Activated CD4-positive, alpha-beta memory T cell treated with anti-CD3 and anti-CD28 coated beads, Interleukin-2, amount 10 ng/mL, durations not matched to agents 7 days and 5 days (primary cell): ENCODE measurements at regions not wholly inside any gene's neighbourhood (a gene's known extent, or its start where the extent isn't known, plus 50 kb on each side); places are given as distances from the start of the nearest gene placed in this dataset.
"Not testable (repeated sequence)": the region's sequence is repeated elsewhere in the genome, so short reads cannot be mapped to it uniquely, and the experiment has no call there.

Experiments used
- CTCF ChIA-PET: fragments of 350-600 bp; sonication (Branson Sonifier 250); formaldehyde crosslinking; loops from one replicate; lab custom pipeline; 2021; ENCODE audit warnings: antibody characterized with exemption, inconsistent platforms; lab: Charles Lee
- POLR2A ChIA-PET: fragments of 350-600 bp; sonication (Branson Sonifier 250); formaldehyde crosslinking; loops from one replicate; lab custom pipeline; 2021; ENCODE audit warnings: antibody characterized with exemption; lab: Charles Lee
- DNase-seq: peaks from one replicate; pipeline ENCODE4 v3.0.0-alpha.2; 2020
- H3K27ac Mint-ChIP-seq: one replicate; pipeline ENCODE4 v1.8.0; 2021; ENCODE audit warnings: mild to moderate bottlenecking, mixed read lengths
- H3K27me3 Mint-ChIP-seq: one replicate; pipeline ENCODE4 v1.8.0; 2021; ENCODE audit warnings: mixed read lengths
- H3K36me3 Mint-ChIP-seq: one replicate; pipeline ENCODE4 v1.8.0; 2021; ENCODE audit warnings: low read depth, mixed read lengths
- H3K4me1 Mint-ChIP-seq: one replicate; pipeline ENCODE4 v1.8.0; 2021; ENCODE audit warnings: mixed read lengths
- H3K4me3 Mint-ChIP-seq: one replicate; pipeline ENCODE4 v1.8.0; 2021; ENCODE audit warnings: mild to moderate bottlenecking, mixed read lengths
- H3K9me3 Mint-ChIP-seq: one replicate; pipeline ENCODE4 v1.8.0; 2021; ENCODE audit warnings: mixed read lengths

DNA sequence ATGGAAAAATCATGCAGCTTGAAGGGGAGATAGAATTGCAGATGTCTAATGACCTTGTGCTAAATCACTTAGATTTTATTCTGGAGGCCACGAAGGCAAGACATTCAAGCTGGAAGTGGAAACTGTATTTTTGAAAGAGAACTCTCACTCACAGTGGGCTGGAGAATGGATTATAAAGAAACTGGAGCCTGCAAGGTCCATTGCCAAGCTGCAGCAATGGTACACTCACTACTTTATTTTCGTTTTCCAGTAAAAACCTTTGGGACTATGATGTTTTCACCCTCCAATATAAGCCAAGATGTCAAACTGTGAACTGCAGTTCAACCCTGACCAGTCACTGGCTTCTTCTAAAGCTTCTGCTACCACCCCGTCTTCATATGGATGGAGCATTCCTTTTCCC is 62.0 kb downstream of the SKIDA1 start:
- no peaks in the 10 kb centered on the region for H3K36me3 Mint-ChIP-seq
- H3K4me1 Mint-ChIP-seq: no peaks in the 10 kb centered on the region
- peaks cover 1% of the 10 kb centered on the region for H3K27me3 Mint-ChIP-seq
- no peak for DNase-seq
- H3K27ac Mint-ChIP-seq: no peak overlapping the region
- ChIA-PET CTCF (no interaction called here), POLR2A (no interaction called here)
- no peaks in the 10 kb centered on the region for H3K9me3 Mint-ChIP-seq
- no peak overlapping the region for H3K4me3 Mint-ChIP-seq

DNA sequence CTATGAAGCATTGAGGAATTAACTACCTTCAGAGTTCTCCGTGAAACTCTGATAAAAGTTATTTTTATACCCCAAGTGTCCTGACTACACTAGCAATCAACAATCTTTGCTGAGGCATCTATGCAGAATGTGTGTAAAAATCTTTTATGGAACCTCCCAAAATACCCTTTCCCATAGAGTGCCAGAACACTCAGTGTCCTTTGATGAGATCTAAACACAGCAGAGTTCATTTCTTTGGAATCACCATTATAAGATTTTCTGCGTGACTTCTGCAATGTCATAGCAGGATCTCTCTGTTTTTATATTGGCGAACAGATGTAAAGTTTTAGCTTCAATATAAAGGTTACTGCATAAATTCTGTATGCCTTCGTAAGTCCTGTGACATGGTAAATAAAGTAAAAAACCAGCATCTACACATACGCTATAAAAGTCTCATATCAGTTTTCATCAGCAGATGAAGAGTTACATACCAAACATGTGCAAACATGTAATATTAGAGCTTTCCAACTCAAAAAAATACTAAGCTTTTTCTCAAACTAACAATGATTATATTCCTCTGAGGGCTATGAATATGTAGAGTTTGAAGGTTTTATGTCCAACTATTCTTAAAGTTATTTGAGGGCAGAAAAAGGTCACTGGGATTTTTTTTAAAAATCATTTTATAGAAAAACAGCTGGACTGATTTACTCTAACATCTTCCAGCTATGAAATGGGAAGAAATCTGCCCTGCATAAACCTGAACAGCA is 67.2 kb downstream of the SKIDA1 start:
- DNase-seq: no peak
- ChIA-PET CTCF (no interaction called here), POLR2A (no interaction called here)
- Mint-ChIP-seq H3K4me3 (no peak overlapping the region), H3K4me1 (no peaks in the 10 kb centered on the region), H3K27me3 (peaks cover 5% of the 10 kb centered on the region), H3K36me3 (no peaks in the 10 kb centered on the region), H3K9me3 (no peaks in the 10 kb centered on the region), H3K27ac (no peak overlapping the region)

DNA sequence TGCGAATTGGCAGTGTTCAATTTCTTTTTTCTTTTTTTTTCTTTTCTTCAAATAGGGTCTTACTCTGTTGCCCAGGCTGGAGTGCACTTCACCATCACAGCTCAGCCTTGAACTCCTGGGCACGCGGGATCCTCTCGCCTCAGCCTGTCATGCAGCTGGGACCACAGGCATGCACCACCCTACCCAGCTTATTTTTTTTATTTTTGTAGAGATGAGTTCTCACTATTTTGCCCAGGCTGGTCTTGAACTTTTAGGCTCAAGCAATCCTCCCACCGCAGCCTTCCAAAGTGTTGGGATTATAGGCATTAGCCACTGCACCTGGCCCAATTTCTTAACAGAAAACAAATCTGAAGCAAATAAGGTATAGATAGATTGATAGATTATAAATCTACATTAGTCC is 69.3 kb downstream of the SKIDA1 start:
- ChIA-PET CTCF (no interaction called here), POLR2A (no interaction called here)
- DNase-seq: no peak
- no peaks in the 10 kb centered on the region for H3K36me3 Mint-ChIP-seq
- peaks cover 7% of the 10 kb centered on the region for H3K27me3 Mint-ChIP-seq
- H3K4me3 Mint-ChIP-seq: no peak overlapping the region
- no peaks in the 10 kb centered on the region for H3K4me1 Mint-ChIP-seq
- no peaks in the 10 kb centered on the region for H3K9me3 Mint-ChIP-seq
- H3K27ac Mint-ChIP-seq: no peak overlapping the region

DNA sequence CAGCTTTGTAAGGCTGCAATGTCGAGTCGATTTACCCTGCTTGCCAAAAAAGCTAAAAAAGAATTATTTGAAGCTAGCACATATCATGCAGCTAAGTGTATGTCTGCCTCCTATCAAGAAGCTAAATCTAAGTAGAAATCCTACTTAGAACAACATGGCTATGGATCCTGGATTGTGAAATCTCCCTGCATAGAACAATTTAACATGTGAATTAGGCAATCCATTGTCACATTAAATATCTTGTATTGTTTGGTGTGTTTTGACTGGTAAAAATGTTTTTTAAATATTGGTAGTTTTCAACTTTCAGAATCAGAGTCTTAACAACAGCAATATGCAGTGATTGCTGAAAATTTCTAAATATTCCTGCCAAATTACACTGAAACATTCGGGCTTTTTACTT is 73.3 kb downstream of the SKIDA1 start:
- H3K4me1 Mint-ChIP-seq: no peaks in the 10 kb centered on the region
- H3K36me3 Mint-ChIP-seq: no peaks in the 10 kb centered on the region
- CTCF ChIA-PET: no interaction called here
- no peak overlapping the region for H3K4me3 Mint-ChIP-seq
- H3K27ac Mint-ChIP-seq: no peak overlapping the region
- POLR2A ChIA-PET: no interaction called here
- no peaks in the 10 kb centered on the region for H3K9me3 Mint-ChIP-seq
- peaks cover 7% of the 10 kb centered on the region for H3K27me3 Mint-ChIP-seq
- DNase-seq: no peak

DNA sequence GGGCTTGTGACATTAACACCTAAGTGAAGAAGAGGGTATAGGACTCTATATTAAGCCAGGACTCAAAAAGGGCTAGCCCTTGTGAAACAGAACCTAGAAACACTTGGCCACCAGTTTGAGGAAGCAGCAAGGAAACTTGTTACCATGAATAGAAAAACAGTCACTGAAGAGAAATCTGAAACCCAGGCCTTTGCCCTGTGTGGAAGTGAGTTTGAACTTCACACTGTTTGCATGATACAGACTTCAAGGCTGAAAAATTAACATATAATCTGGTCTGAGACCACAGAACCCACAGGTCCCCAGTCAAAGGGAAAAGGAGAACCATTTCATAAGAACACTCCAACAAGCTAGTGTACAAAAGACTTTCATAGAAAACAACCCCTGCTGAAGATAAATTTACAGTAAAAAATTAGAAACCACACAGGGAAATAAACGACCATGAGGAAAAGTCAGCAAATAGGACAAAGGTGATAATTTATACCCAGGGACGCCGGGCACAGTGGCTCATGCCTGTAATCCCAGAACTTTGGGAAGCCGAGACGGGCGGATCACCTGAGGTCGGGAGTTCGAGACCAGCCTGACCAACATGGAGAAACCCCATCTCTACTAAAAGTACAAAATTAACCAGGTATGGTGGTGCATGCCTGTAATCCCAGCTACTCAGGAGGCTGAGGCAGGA is 76.1 kb downstream of the SKIDA1 start:
- ChIA-PET POLR2A (no interaction called here), CTCF (no interaction called here)
- no peaks in the 10 kb centered on the region for H3K9me3 Mint-ChIP-seq
- H3K36me3 Mint-ChIP-seq: no peaks in the 10 kb centered on the region
- no peaks in the 10 kb centered on the region for H3K4me1 Mint-ChIP-seq
- no peak overlapping the region for H3K4me3 Mint-ChIP-seq
- no peak for DNase-seq
- H3K27ac Mint-ChIP-seq: no peak overlapping the region
- peaks cover 3% of the 10 kb centered on the region for H3K27me3 Mint-ChIP-seq

DNA sequence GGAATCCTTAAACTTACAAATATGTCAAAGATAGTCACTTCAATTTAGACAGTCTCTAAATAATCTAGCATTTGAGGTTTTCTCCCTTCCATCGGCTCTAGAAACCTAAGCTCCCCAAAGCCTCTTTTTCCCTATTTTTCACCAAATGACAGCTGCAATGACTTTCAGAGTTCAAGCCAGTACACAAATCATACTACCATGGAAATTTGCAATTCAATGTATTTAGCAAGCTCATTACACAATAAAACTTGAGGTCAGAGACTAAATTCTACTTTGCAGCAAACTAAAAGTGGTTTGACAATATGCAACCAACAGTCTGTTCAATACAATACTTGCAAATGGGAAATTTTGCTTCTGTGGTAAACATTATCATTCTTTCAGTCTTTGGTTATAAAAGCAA is 80.3 kb downstream of the SKIDA1 start:
- no peaks in the 10 kb centered on the region for H3K9me3 Mint-ChIP-seq
- no peak overlapping the region for H3K4me3 Mint-ChIP-seq
- H3K4me1 Mint-ChIP-seq: no peaks in the 10 kb centered on the region
- ChIA-PET CTCF (no interaction called here), POLR2A (no interaction called here)
- no peak for DNase-seq
- no peaks in the 10 kb centered on the region for H3K27me3 Mint-ChIP-seq
- no peaks in the 10 kb centered on the region for H3K36me3 Mint-ChIP-seq
- H3K27ac Mint-ChIP-seq: no peak overlapping the region

DNA sequence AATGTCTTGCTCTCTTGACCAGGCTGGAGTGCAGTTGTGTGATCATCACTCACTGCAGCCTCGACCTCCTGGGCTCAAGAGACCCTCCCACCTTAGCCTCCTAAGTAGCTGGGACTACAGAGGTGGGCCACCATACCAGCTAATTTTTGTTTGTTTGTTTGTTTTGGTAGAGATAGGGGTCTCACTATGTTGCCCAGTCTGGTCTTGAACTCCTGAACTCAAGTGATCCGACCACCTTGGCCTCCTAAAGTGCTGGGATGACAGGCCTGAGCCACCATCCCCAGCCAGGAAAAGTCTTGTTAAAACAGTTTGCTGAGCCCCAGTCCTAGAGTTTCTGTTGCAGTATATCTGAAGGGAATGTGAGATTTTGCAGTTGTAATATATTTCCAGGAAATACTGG is 83.9 kb downstream of the SKIDA1 start:
- no peak overlapping the region for H3K27ac Mint-ChIP-seq
- H3K27me3 Mint-ChIP-seq: no peaks in the 10 kb centered on the region
- H3K4me1 Mint-ChIP-seq: no peaks in the 10 kb centered on the region
- DNase-seq: no peak
- H3K36me3 Mint-ChIP-seq: no peaks in the 10 kb centered on the region
- POLR2A ChIA-PET: no interaction called here
- no peak overlapping the region for H3K4me3 Mint-ChIP-seq
- H3K9me3 Mint-ChIP-seq: no peaks in the 10 kb centered on the region
- CTCF ChIA-PET: no interaction called here

DNA sequence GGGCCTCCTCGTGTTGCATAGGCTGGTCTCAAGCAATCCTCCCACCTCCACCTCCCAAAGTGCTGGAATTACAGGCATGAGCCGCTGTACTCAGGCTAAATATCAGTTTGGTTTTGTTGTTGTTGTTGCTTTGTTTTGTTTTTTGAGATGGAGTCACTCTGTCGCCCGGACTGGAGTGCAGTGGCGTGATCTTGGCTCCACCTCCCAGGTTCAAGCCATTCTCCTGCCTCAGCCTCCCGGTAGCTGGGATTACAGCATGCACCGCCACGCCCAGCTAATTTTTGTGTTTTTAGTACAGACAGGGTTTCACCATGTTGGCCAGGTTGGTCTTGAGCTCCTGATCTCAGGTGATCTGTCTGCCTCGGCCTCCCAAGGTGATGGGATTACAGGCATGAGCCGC is 86.6 kb downstream of the SKIDA1 start:
- H3K27me3 Mint-ChIP-seq, H3K36me3 Mint-ChIP-seq, POLR2A ChIA-PET, H3K9me3 Mint-ChIP-seq, CTCF ChIA-PET, H3K27ac Mint-ChIP-seq, H3K4me3 Mint-ChIP-seq, H3K4me1 Mint-ChIP-seq, DNase-seq: not testable (repeated sequence)

DNA sequence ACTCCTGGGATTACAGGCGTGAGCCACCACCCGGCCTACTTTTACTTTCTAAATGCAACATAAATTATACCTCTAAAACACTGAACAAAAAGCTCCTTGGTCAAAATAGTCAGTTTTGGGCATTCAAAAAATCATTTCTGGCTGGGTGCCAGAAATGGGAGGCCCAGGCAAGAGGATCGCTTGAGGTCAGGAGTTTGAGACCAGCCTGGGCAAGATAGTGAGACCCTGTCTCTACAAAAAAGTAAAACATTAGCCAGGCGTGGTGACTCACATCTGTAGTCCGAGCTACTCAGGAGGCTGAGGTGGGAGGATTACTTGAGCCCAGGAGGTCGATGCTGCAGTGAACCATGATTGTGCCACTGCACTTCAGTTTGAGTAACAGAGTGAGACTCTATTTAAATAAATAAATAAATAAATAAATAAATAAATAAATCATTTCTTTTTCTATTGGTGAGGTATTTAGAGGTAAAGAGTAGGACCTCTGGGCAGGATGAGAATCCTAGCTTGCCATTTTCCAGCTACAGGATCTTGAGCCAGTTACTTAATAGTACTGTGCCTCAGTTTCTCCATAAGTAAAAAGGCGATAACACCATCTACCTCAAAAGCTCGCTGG is 87.6 kb downstream of the SKIDA1 start:
- Mint-ChIP-seq H3K4me3 (no peak overlapping the region), H3K4me1 (no peaks in the 10 kb centered on the region), H3K27me3 (no peaks in the 10 kb centered on the region), H3K36me3 (no peaks in the 10 kb centered on the region), H3K27ac (no peak overlapping the region), H3K9me3 (no peaks in the 10 kb centered on the region)
- ChIA-PET POLR2A (no interaction called here), CTCF (no interaction called here)
- DNase-seq: no peak

DNA sequence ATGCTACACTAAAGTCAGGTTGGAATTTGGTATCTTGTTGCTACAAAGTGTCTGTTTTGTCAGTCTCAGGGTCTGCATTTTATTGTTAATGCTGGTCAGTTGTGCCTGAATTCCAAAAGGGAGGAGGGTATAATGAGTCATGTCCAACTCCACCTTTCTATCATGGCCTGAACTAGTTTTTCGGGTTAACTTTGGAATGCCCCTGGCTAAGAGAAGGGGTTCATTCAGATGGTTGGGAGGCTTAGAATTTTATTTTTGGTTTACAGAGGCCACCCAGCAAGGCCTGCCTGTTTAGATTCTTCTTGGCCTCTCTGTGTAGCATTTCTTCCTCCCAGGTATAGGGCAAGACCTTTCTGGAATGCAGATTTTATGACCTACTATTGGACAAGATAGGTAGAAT is 93.2 kb downstream of the SKIDA1 start:
- no peak for DNase-seq
- H3K4me1 Mint-ChIP-seq: peaks cover 5% of the 10 kb centered on the region
- no peak overlapping the region for H3K4me3 Mint-ChIP-seq
- CTCF ChIA-PET: no interaction called here
- H3K27me3 Mint-ChIP-seq: no peaks in the 10 kb centered on the region
- H3K36me3 Mint-ChIP-seq: no peaks in the 10 kb centered on the region
- POLR2A ChIA-PET: no interaction called here
- no peaks in the 10 kb centered on the region for H3K9me3 Mint-ChIP-seq
- H3K27ac Mint-ChIP-seq: no peak overlapping the region

DNA sequence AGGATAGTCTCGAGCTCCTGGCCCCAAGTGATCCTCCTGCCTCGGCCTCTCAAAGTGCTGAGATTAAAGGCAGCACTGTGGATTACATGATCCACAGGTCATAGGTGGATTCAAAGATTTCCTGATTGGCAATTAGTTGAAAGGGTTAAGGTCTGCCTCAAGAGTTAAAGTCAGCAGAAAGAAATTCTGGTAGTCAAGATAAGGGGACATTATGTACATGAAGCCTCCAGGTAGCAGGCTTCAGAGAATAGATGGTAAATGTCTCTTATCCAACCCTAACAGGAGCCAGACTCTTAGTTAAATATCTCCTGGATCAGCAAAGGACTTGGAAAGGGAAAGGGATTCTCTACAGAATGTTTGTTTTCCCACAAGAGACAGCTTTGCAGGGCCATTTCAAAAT is 93.7 kb downstream of the SKIDA1 start:
- Mint-ChIP-seq H3K9me3 (no peaks in the 10 kb centered on the region), H3K36me3 (no peaks in the 10 kb centered on the region), H3K4me3 (no peak overlapping the region), H3K4me1 (peaks cover 5% of the 10 kb centered on the region), H3K27me3 (no peaks in the 10 kb centered on the region), H3K27ac (no peak overlapping the region)
- ChIA-PET CTCF (no interaction called here), POLR2A (no interaction called here)
- no peak for DNase-seq

DNA sequence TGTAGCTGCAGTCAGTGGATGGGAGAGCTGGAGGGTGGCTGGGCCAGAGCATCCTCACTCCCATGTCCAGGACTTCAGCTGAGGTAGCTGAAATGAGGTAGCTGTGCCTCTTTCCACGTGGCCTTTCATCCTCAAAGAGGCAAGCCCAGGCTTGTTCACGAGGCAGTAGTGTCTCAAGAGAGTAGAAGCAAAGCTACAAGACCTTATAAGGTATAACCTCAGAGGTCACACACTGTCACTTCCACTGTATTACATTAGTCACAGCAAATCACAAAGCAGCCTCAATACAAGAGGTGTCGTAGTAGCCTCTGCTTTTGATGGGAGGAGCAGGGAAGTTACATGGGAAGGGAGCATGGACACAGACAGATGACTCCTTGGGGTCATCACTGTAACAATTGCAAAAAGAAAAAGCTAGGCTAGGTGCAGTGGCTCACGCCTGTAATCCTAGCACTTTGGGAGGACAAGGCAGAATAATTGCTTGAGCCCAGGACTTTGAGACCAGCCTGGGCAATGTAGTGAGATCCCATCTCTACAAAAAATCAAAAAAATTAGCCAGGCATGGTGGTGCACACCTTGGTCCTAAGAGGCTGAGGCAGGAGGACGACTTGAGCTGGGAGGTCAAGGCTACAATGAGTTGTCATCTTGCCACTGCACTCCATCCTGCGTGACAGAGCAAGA is 97.5 kb downstream of the SKIDA1 start:
- Mint-ChIP-seq H3K27ac (no peak overlapping the region), H3K27me3 (no peaks in the 10 kb centered on the region), H3K36me3 (no peaks in the 10 kb centered on the region), H3K4me1 (peaks cover 5% of the 10 kb centered on the region), H3K4me3 (no peak overlapping the region), H3K9me3 (no peaks in the 10 kb centered on the region)
- CTCF ChIA-PET: no interaction called here
- POLR2A ChIA-PET: no interaction called here
- no peak for DNase-seq

DNA sequence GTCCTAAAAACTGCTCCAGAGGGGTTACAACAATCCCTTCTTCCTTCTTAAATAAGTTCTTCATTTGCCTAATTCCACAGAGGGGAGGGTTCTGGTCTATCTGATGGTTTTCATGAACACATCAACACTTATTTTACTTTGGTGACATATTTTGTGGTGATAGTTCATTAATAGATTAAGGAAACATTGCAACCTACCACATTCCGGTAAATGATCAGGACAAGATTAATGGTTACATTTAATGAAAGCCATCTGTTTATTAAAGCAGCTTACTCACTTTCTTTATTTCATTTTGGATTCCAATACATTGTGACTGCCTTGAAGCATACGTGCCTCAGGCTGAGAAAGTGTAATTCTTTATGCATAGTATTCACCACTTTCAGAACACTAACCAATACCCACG is 101.0 kb downstream of the SKIDA1 start:
- DNase-seq: no peak
- no peaks in the 10 kb centered on the region for H3K9me3 Mint-ChIP-seq
- ChIA-PET POLR2A (no interaction called here), CTCF (no interaction called here)
- H3K4me3 Mint-ChIP-seq: no peak overlapping the region
- no peak overlapping the region for H3K27ac Mint-ChIP-seq
- H3K4me1 Mint-ChIP-seq: peaks cover 7% of the 10 kb centered on the region
- no peaks in the 10 kb centered on the region for H3K27me3 Mint-ChIP-seq
- H3K36me3 Mint-ChIP-seq: no peaks in the 10 kb centered on the region
